ENCODE measurements at regions not wholly inside any gene's neighbourhood (a gene's known extent, or its start where the extent isn't known, plus 50 kb on each side); places are given as distances from the start of the nearest gene placed in this dataset.

- TF ChIP-seq EZH2phosphoT487 (IDR thresholded peaks at IDR 0.05; ENCODE audit: borderline replicate concordance) (no peak), CTCF (conservative IDR thresholded peaks at IDR 0.05; ENCODE audit: low read length) (no peak)
Measured at GRCh38 chr12:28140404-28140803, 49.9 kb upstream of the CCDC91 start.
